Breast epithelium (tissue), 3 donors: ENCODE measurements at regions not wholly inside any gene's neighbourhood (a gene's known extent, or its start where the extent isn't known, plus 50 kb on each side); places are given as distances from the start of the nearest gene placed in this dataset.

ENCODE experiments used
- POLR2A ChIP-seq: fragments of 450-650 bp; IDR thresholded peaks from one replicate; pipeline ENCODE4 v1.6.1; 2016; ENCODE audit warnings: antibody characterized with exemption, mild to moderate bottlenecking, moderate library complexity
- TF ChIP-seq, protein P1 (sequence below), 3 donors: fragments of 450-650 bp; IDR thresholded peaks; one replicate each; pipeline ENCODE4 v1.5.1; 2016 to 2017; ENCODE audit warnings: antibody characterized with exemption in 3 of 3, mild to moderate bottlenecking in 3 of 3, moderate library complexity in 3 of 3

DNA sequence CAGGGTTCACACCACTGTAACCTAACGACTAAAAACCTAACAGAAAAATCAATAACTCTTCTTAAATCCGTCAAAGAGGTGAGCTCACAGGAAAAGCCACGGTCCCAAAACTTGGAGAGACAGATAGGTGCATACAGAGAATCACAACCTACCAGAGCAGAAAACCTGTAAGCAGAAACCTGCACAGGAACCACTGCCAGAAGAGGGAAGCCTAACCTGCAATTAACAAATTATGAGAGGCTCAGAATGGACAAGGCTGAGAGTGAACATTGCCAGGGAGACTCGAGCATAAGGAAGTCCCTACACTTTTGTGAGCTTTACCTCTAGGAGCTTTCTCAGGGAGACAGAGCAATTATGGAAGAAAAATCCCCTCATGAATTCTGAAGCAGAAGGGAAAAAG, 156.2 kb upstream of the NETO1 start:
- TF ChIP-seq, protein P1, sequence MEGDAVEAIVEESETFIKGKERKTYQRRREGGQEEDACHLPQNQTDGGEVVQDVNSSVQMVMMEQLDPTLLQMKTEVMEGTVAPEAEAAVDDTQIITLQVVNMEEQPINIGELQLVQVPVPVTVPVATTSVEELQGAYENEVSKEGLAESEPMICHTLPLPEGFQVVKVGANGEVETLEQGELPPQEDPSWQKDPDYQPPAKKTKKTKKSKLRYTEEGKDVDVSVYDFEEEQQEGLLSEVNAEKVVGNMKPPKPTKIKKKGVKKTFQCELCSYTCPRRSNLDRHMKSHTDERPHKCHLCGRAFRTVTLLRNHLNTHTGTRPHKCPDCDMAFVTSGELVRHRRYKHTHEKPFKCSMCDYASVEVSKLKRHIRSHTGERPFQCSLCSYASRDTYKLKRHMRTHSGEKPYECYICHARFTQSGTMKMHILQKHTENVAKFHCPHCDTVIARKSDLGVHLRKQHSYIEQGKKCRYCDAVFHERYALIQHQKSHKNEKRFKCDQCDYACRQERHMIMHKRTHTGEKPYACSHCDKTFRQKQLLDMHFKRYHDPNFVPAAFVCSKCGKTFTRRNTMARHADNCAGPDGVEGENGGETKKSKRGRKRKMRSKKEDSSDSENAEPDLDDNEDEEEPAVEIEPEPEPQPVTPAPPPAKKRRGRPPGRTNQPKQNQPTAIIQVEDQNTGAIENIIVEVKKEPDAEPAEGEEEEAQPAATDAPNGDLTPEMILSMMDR (IDR thresholded peaks at IDR 0.05), result no peak
- no peak for TF ChIP-seq POLR2A
